Keratinocyte (primary cell): ENCODE measurements at regions not wholly inside any gene's neighbourhood (a gene's known extent, or its start where the extent isn't known, plus 50 kb on each side); places are given as distances from the start of the nearest gene placed in this dataset.

ENCODE experiments used
- DNase-seq: peaks from one replicate; pipeline ENCODE4 v3.0.0-alpha.2; 2011; ENCODE audit warnings: low read depth, missing footprints, low spot score
- FAIRE-seq: peaks from 2 replicates; lab custom pipeline; 2011; peaks lifted over from hg19 to GRCh38; lab: Jason Lieb, UNC
- H2AFZ ChIP-seq: 2 replicates; pipeline ENCODE4 v1.6.0; 2012; ENCODE audit warnings: low read length, control low read depth, inconsistent platforms; ENCODE audit not compliant: control insufficient read depth
- H3K27ac ChIP-seq: 2 replicates; pipeline ENCODE4 v1.5.1; 2011; ENCODE audit warnings: low read length; ENCODE audit not compliant: control insufficient read depth, insufficient read depth
- H3K27me3 ChIP-seq: 3 replicates; pipeline ENCODE4 v1.6.0; 2011; ENCODE audit warnings: low read length; ENCODE audit not compliant: control insufficient read depth, insufficient read depth; ENCODE audit errors: extremely low read depth
- H3K36me3 ChIP-seq, 2 experiments: 2 replicates in 1 of 2; 3 replicates in 1 of 2; pipeline ENCODE4 v1.5.1; 2011; ENCODE audit warnings: low read length in 2 of 2, mild to moderate bottlenecking in 1 of 2; ENCODE audit not compliant: control insufficient read depth in 2 of 2, insufficient read depth in 2 of 2; ENCODE audit errors: extremely low read depth in 1 of 2
- H3K4me1 ChIP-seq: 3 replicates; pipeline ENCODE4 v1.5.1; 2011; ENCODE audit warnings: low read length; ENCODE audit not compliant: control insufficient read depth, insufficient read depth; ENCODE audit errors: extremely low read depth
- H3K4me2 ChIP-seq: 3 replicates; pipeline ENCODE4 v1.6.0; 2011; ENCODE audit warnings: low read depth, low read length; ENCODE audit not compliant: control insufficient read depth, insufficient read depth; ENCODE audit errors: extremely low read depth
- H3K4me3 ChIP-seq, 3 experiments: fragments of 200-600 bp in 1 of 3; sonication (generic) in 1 of 3; 2 replicates in 2 of 3; 3 replicates in 1 of 3; pipeline ENCODE4 v1.5.1; 2011 to 2016; ENCODE audit warnings: low read length in 3 of 3, mild to moderate bottlenecking in 3 of 3, control low read depth in 2 of 3, inconsistent platforms in 1 of 3, low read depth in 1 of 3, mixed read lengths in 1 of 3, mixed run types in 1 of 3, moderate library complexity in 1 of 3; ENCODE audit not compliant: control insufficient read depth in 2 of 3, insufficient read depth in 2 of 3; ENCODE audit errors: extremely low read depth in 1 of 3
- H3K79me2 ChIP-seq: 2 replicates; pipeline ENCODE4 v1.6.0; 2012; ENCODE audit warnings: low read length; ENCODE audit not compliant: control insufficient read depth, insufficient read depth
- H3K9ac ChIP-seq: 3 replicates; pipeline ENCODE4 v1.6.0; 2011; ENCODE audit warnings: low read length; ENCODE audit not compliant: control insufficient read depth, insufficient read depth; ENCODE audit errors: extremely low read depth
- H3K9me1 ChIP-seq: 3 replicates; pipeline ENCODE4 v1.6.0; 2011; ENCODE audit warnings: low read length; ENCODE audit not compliant: control insufficient read depth, insufficient read depth; ENCODE audit errors: extremely low read depth
- H3K9me3 ChIP-seq: 2 replicates; pipeline ENCODE4 v1.5.1; 2012; ENCODE audit warnings: low read depth, low read length; ENCODE audit not compliant: control insufficient read depth
- H4K20me1 ChIP-seq: 3 replicates; pipeline ENCODE4 v1.6.0; 2011; ENCODE audit warnings: low read length; ENCODE audit not compliant: control insufficient read depth, insufficient read depth; ENCODE audit errors: extremely low read depth
- CTCF ChIP-seq, 3 experiments: IDR thresholded peaks in 1 of 3; conservative IDR thresholded peaks in 1 of 3; optimal IDR thresholded peaks in 1 of 3; 2 replicates in 2 of 3; 3 replicates in 1 of 3; pipeline versions ENCODE3 to v1.5.1; 2011; ENCODE audit warnings: low read length in 3 of 3, mild to moderate bottlenecking in 3 of 3, moderate library complexity in 2 of 3, control low read depth in 1 of 3, inconsistent platforms in 1 of 3; ENCODE audit not compliant: insufficient read depth in 2 of 3; ENCODE audit errors: extremely low read depth in 1 of 3
- EZH2 ChIP-seq: IDR thresholded peaks from one replicate; pipeline ENCODE4 v1.6.1; 2012; ENCODE audit warnings: inconsistent platforms, mild to moderate bottlenecking, low read length, moderate library complexity
- dilution Hi-C: fragments of 300-500 bp; cut with MboI; formaldehyde crosslinking; loops from one replicate; pipeline ENCODE4 v1.7.0; 2020; ENCODE audit warnings: low sequenced_read_pairs; ENCODE audit not compliant: extremely low pct_ligation_motif_present

GRCh38 chr17:69954241-69954925 is 120.6 kb upstream of the KCNJ16 start:
- Histone ChIP-seq H3K9me1 (no peaks in the 10 kb centered on the region), H3K4me2 (no peak overlapping the region), H3K27ac (no peak overlapping the region), H3K4me1 (no peaks in the 10 kb centered on the region), H3K36me3 (no peaks in the 10 kb centered on the region), H3K4me3 (no peak overlapping the region), H4K20me1 (no peaks in the 10 kb centered on the region), H3K9ac (no peak overlapping the region), H3K27me3 (no peaks in the 10 kb centered on the region), H3K9me3 (no peaks in the 10 kb centered on the region), H3K79me2 (no peaks in the 10 kb centered on the region), H2AFZ (no peak overlapping the region)
- DNase-seq = no peak
- FAIRE-seq = no peak
- dilution Hi-C loops = no loop called here
- TF ChIP-seq EZH2 = no peak
- no peak for TF ChIP-seq CTCF (optimal IDR thresholded peaks at IDR 0.05 in 1 of 3, IDR thresholded peaks at IDR 0.05 in 1 of 3, conservative IDR thresholded peaks at IDR 0.05 in 1 of 3; ENCODE audit: extremely low read depth in 1 of 3, insufficient read depth in 2 of 3, low read length in 3 of 3)

- no peak overlapping the region for H3K4me3 ChIP-seq
- H3K4me2 ChIP-seq = no peak overlapping the region
- H3K27me3 ChIP-seq = no peaks in the 10 kb centered on the region
- no peaks in the 10 kb centered on the region for H3K4me1 ChIP-seq
- H3K27ac ChIP-seq = no peak overlapping the region
- H3K9ac ChIP-seq = no peak overlapping the region
- H3K9me3 ChIP-seq = no peaks in the 10 kb centered on the region
- H3K36me3 ChIP-seq = no peaks in the 10 kb centered on the region
- H2AFZ ChIP-seq = no peak overlapping the region
- no peaks in the 10 kb centered on the region for H4K20me1 ChIP-seq
- dilution Hi-C loops = no loop called here
- no peaks in the 10 kb centered on the region for H3K9me1 ChIP-seq
- FAIRE-seq (no peak), DNase-seq (no peak)
- H3K79me2 ChIP-seq = no peaks in the 10 kb centered on the region
- TF ChIP-seq CTCF (optimal IDR thresholded peaks at IDR 0.05 in 1 of 3, IDR thresholded peaks at IDR 0.05 in 1 of 3, conservative IDR thresholded peaks at IDR 0.05 in 1 of 3; ENCODE audit: extremely low read depth in 1 of 3, insufficient read depth in 2 of 3, low read length in 3 of 3) (no peak), EZH2 (no peak)
These were observed 117.0 kb upstream of the KCNJ16 start for GRCh38 chr17:69958063-69958462.
